ENCODE measurements at regions not wholly inside any gene's neighbourhood (a gene's known extent, or its start where the extent isn't known, plus 50 kb on each side); places are given as distances from the start of the nearest gene placed in this dataset.

DNA sequence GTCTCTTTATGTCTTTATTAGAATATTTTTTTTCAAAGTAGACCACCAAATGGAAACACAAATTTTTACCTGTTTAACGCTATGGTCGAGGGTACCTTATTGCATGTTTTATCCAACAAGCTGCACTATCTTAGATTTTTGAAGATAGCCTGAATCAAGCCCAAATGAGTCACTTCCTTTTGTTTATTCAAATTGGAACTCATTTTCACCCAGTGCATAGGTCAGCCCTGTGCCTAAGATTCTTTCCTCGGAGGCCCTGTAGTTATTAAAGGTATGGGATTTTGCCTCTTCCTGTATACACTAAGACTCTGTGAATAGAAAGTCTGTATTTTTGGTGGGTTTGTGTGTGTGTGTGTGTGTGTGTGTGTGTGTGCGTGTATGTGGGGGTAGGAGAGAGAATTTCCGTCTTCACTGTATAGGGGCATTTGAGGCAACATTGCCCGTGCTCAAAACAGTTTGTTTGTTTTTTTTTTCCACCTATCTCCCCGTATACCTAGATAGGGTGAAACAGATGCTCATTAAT is 358.0 kb upstream of the CADM2 start:
- intact Hi-C loops (cut with DNase I): no loop called here

DNA sequence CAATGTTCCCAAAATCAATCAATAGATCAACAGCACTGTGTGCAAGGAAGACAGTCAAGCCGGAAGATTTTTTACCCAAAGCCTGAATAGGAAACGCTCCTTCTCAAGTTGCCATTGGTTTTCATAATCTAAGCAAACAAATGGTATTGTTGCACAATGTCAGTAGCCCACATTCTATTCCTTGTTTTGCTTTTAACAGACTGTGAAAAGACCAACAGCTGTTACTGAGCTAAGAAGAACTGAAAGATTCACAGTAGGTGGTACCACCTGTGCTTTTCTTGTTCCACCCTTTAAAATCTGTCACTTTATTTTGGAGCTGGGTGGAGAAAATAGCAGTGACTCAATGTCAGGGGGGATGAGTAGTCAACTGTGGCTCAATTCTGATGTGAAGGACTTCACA is 357.5 kb upstream of the CADM2 start:
- Histone ChIP-seq H3K9me3 (no peaks in the 10 kb centered on the region), H3K4me3 (no peak overlapping the region), H3K36me3 (no peaks in the 10 kb centered on the region), H3K27me3 (no peaks in the 10 kb centered on the region), H3K4me1 (ENCODE audit: insufficient read depth) (no peaks in the 10 kb centered on the region), H3K27ac (no peak overlapping the region)
- no peak for DNase-seq
- 63 to 82% (median 65%) methylated on average over 2 of the region's 2 CpGs for WGBS, 3 donors
- no peak for TF ChIP-seq EP300 (IDR thresholded peaks at IDR 0.05)
- TF ChIP-seq POLR2A (IDR thresholded peaks at IDR 0.05): no peak
- TF ChIP-seq, protein P1, sequence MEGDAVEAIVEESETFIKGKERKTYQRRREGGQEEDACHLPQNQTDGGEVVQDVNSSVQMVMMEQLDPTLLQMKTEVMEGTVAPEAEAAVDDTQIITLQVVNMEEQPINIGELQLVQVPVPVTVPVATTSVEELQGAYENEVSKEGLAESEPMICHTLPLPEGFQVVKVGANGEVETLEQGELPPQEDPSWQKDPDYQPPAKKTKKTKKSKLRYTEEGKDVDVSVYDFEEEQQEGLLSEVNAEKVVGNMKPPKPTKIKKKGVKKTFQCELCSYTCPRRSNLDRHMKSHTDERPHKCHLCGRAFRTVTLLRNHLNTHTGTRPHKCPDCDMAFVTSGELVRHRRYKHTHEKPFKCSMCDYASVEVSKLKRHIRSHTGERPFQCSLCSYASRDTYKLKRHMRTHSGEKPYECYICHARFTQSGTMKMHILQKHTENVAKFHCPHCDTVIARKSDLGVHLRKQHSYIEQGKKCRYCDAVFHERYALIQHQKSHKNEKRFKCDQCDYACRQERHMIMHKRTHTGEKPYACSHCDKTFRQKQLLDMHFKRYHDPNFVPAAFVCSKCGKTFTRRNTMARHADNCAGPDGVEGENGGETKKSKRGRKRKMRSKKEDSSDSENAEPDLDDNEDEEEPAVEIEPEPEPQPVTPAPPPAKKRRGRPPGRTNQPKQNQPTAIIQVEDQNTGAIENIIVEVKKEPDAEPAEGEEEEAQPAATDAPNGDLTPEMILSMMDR (IDR thresholded peaks at IDR 0.05): no peak
- intact Hi-C loops (cut with DNase I): no loop called here

More for the DNA sequence above, 358.0 kb upstream of the CADM2 start:
- no peak for DNase-seq
- Histone ChIP-seq H3K4me1 (ENCODE audit: insufficient read depth) (no peaks in the 10 kb centered on the region), H3K27ac (no peak overlapping the region), H3K9me3 (no peaks in the 10 kb centered on the region), H3K36me3 (no peaks in the 10 kb centered on the region), H3K27me3 (no peaks in the 10 kb centered on the region), H3K4me3 (no peak overlapping the region)
- 79 to 83% (median 81%) methylated on average over 7 of the region's 7 CpGs for WGBS, 3 donors
- TF ChIP-seq, protein P1 (IDR thresholded peaks at IDR 0.05): no peak
- TF ChIP-seq EP300 (IDR thresholded peaks at IDR 0.05) (no peak), POLR2A (IDR thresholded peaks at IDR 0.05) (no peak)

DNA sequence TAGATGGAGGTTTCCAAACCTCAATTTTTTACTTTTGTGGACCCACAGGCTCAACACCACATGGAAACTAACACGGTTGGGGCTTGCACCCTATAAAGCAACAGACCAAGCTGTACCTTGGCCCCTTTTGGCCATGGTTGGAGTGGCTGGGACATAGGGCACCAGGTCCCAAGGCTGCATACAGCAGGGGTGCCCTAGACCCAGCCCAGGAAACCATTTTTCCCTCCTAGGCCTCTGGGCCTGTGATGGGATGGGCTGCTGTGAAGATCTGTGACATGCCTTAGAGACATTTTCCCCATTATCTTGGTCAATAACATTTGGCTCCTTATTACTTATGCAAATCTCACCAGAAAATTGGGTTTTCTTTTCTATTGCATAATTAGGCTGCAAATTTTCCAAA is 337.0 kb upstream of the CADM2 start:
- no peak for DNase-seq
- Histone ChIP-seq H3K9me3 (no peaks in the 10 kb centered on the region), H3K27me3 (no peaks in the 10 kb centered on the region), H3K4me1 (ENCODE audit: insufficient read depth) (no peaks in the 10 kb centered on the region), H3K4me3 (no peak overlapping the region), H3K36me3 (no peaks in the 10 kb centered on the region), H3K27ac (no peak overlapping the region)
- intact Hi-C loops (cut with DNase I): no loop called here
- TF ChIP-seq, protein P1 (IDR thresholded peaks at IDR 0.05): no peak
- TF ChIP-seq POLR2A (IDR thresholded peaks at IDR 0.05) (no peak), EP300 (IDR thresholded peaks at IDR 0.05) (no peak)
- WGBS, 3 donors: 69 to 92% (median 78%) methylated on average over 1 of the region's 1 CpG

DNA sequence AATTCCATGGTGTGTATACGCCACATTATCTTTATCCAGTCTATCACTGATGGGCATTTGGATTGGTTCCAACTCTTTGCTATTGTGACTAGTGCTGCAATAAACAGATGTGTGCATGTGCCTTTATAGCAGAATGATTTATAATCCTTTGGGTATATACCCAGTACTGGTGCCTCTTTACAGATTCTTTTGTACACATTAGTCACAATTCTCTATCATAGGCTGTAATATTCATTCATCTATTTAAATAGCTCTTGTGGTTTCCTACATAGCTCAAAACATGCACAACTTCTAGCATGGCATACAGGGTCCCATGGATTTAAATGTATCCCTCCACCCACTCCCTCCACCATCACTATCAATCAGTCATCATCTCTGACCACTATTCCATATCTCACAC is 324.1 kb upstream of the CADM2 start:
- intact Hi-C loops (cut with DNase I): no loop called here
- no peaks in the 10 kb centered on the region for H3K27me3 ChIP-seq
- TF ChIP-seq POLR2A (IDR thresholded peaks at IDR 0.05) (no peak), EP300 (IDR thresholded peaks at IDR 0.05) (no peak)
- TF ChIP-seq, protein P1 (IDR thresholded peaks at IDR 0.05): no peak
- WGBS, 3 donors: 82 to 96% (median 86%) methylated on average over 1 of the region's 1 CpG
- no peak for DNase-seq
- H3K4me1 ChIP-seq (ENCODE audit: insufficient read depth): no peaks in the 10 kb centered on the region
- H3K4me3 ChIP-seq: no peak overlapping the region
- H3K27ac ChIP-seq: no peak overlapping the region
- H3K9me3 ChIP-seq: no peaks in the 10 kb centered on the region
- H3K36me3 ChIP-seq: no peaks in the 10 kb centered on the region
